H9 (cell line): ENCODE measurements at regions not wholly inside any gene's neighbourhood (a gene's known extent, or its start where the extent isn't known, plus 50 kb on each side); places are given as distances from the start of the nearest gene placed in this dataset.
A peak's percentile ranks its signal among the peaks of the same experiment; 100 is the strongest.

Experiments used
- DNase-seq: peaks from one replicate; pipeline ENCODE4 v3.0.0-alpha.2; 2017
- H2AFZ ChIP-seq: one replicate; pipeline ENCODE4 v1.6.1; 2013; ENCODE audit warnings: mild to moderate bottlenecking, low read length, control low read depth, moderate library complexity
- H2AK5ac ChIP-seq: 2 replicates; pipeline ENCODE4 v1.6.1; 2013; ENCODE audit warnings: low read length, control low read depth, mixed read lengths; ENCODE audit not compliant: insufficient read length
- H2BK120ac ChIP-seq: one replicate; pipeline ENCODE4 v1.6.1; 2013; ENCODE audit warnings: low read depth, mild to moderate bottlenecking, low read length, control low read depth, inconsistent platforms; ENCODE audit not compliant: poor library complexity, severe bottlenecking
- H2BK12ac ChIP-seq: 2 replicates; pipeline ENCODE4 v1.6.1; 2013; ENCODE audit warnings: low read length, control low read depth, mixed read lengths, low read depth; ENCODE audit not compliant: insufficient read length
- H2BK15ac ChIP-seq: 2 replicates; pipeline ENCODE4 v1.6.1; 2013; ENCODE audit warnings: low read depth, low read length, control low read depth
- H2BK20ac ChIP-seq: one replicate; pipeline ENCODE4 v1.6.1; 2013; ENCODE audit warnings: low read depth, mild to moderate bottlenecking, low read length, control low read depth, inconsistent platforms; ENCODE audit not compliant: poor library complexity, severe bottlenecking
- H2BK5ac ChIP-seq: 2 replicates; pipeline ENCODE4 v1.6.1; 2013; ENCODE audit warnings: low read length, control low read depth, mixed read lengths; ENCODE audit not compliant: insufficient read length
- H3K14ac ChIP-seq: 2 replicates; pipeline ENCODE4 v1.6.1; 2013; ENCODE audit warnings: low read length, control low read depth; ENCODE audit not compliant: insufficient read depth
- H3K18ac ChIP-seq: 2 replicates; pipeline ENCODE4 v1.6.1; 2013; ENCODE audit warnings: low read depth, mild to moderate bottlenecking, mixed read lengths, low read length, control low read depth; ENCODE audit not compliant: insufficient read length
- H3K23ac ChIP-seq: 2 replicates; pipeline ENCODE4 v1.6.1; 2013; ENCODE audit warnings: low read length, control low read depth, mixed read lengths, low read depth; ENCODE audit not compliant: insufficient read length
- H3K23me2 ChIP-seq: 2 replicates; pipeline ENCODE4 v1.6.1; 2013; ENCODE audit warnings: low read depth, mild to moderate bottlenecking, mixed read lengths, low read length, control low read depth; ENCODE audit not compliant: insufficient read length, poor library complexity, severe bottlenecking
- H3K27ac ChIP-seq: 2 replicates; pipeline ENCODE4 v1.5.1; 2013; ENCODE audit warnings: low read length, control low read depth, mixed read lengths, low read depth; ENCODE audit not compliant: insufficient read length
- H3K27me3 ChIP-seq: 2 replicates; pipeline ENCODE4 v1.6.1; 2013; ENCODE audit warnings: low read length, control low read depth, inconsistent platforms; ENCODE audit not compliant: insufficient read depth
- H3K4ac ChIP-seq: 2 replicates; pipeline ENCODE4 v1.6.1; 2013; ENCODE audit warnings: low read depth, mild to moderate bottlenecking, control low read depth, inconsistent platforms, low read length, moderate library complexity
- H3K4me1 ChIP-seq: 2 replicates; pipeline ENCODE4 v1.6.1; 2013; ENCODE audit warnings: low read length, control low read depth, inconsistent platforms; ENCODE audit not compliant: insufficient read depth
- H3K4me2 ChIP-seq: 2 replicates; pipeline ENCODE4 v1.6.1; 2013; ENCODE audit warnings: low read length, control low read depth, mixed read lengths; ENCODE audit not compliant: insufficient read length, insufficient read depth
- H3K56ac ChIP-seq: 2 replicates; pipeline ENCODE4 v1.6.1; 2013; ENCODE audit warnings: low read depth, mild to moderate bottlenecking, mixed read lengths, low read length, control low read depth; ENCODE audit not compliant: insufficient read length
- H3K79me1 ChIP-seq: 2 replicates; pipeline ENCODE4 v1.6.1; 2013; ENCODE audit warnings: low read depth, mild to moderate bottlenecking, moderate library complexity, low read length, control low read depth, inconsistent platforms; ENCODE audit not compliant: insufficient read depth, poor library complexity, severe bottlenecking
- H3K79me2 ChIP-seq: 2 replicates; pipeline ENCODE4 v1.6.1; 2013; ENCODE audit warnings: low read length, control low read depth, inconsistent platforms; ENCODE audit not compliant: insufficient read depth
- H3K9ac ChIP-seq: 2 replicates; pipeline ENCODE4 v1.6.1; 2013; ENCODE audit warnings: low read length, control low read depth, mixed read lengths; ENCODE audit not compliant: insufficient read length; ENCODE audit errors: extremely low read depth
- H3K9me3 ChIP-seq: one replicate; pipeline ENCODE4 v1.6.1; 2013; ENCODE audit warnings: low read depth, low read length, inconsistent platforms; ENCODE audit not compliant: control insufficient read depth
- H3T11ph ChIP-seq: one replicate; pipeline ENCODE4 v1.6.1; 2013; ENCODE audit warnings: mild to moderate bottlenecking, low read length, control low read depth, inconsistent platforms
- H4K20me1 ChIP-seq: one replicate; pipeline ENCODE4 v1.6.1; 2013; ENCODE audit not compliant: control insufficient read depth, insufficient read length, insufficient read depth
- H4K5ac ChIP-seq: 2 replicates; pipeline ENCODE4 v1.6.1; 2013; ENCODE audit warnings: low read depth, mild to moderate bottlenecking, mixed read lengths, low read length, control low read depth; ENCODE audit not compliant: insufficient read length
- H4K8ac ChIP-seq: replicated peaks from 2 replicates; pipeline ENCODE4 v1.6.1; 2013; ENCODE audit warnings: low read length, control low read depth, mixed read lengths, low read depth; ENCODE audit not compliant: insufficient read length
- H4K91ac ChIP-seq: 2 replicates; pipeline ENCODE4 v1.6.1; 2013; ENCODE audit warnings: low read depth, mild to moderate bottlenecking, moderate library complexity, mixed read lengths, low read length, control low read depth; ENCODE audit not compliant: insufficient read length
- H3K27ac Mint-ChIP-seq, 3 experiments: 2 replicates in 2 of 3; 3 replicates in 1 of 3; pipeline ENCODE4 v1.8.0; 2020 to 2021; ENCODE audit warnings: mixed read lengths in 3 of 3, mild to moderate bottlenecking in 1 of 3, moderate library complexity in 1 of 3
- H3K27me3 Mint-ChIP-seq: 2 replicates; pipeline ENCODE4 v1.8.0; 2021; ENCODE audit warnings: low read depth, mild to moderate bottlenecking, moderate library complexity, mixed read lengths
- H3K36me3 Mint-ChIP-seq, 3 experiments: 2 replicates in 2 of 3; 3 replicates in 1 of 3; pipeline ENCODE4 v1.8.0; 2020 to 2021; ENCODE audit warnings: low read depth in 3 of 3, mixed read lengths in 3 of 3; ENCODE audit not compliant: insufficient read depth in 1 of 3
- H3K4me1 Mint-ChIP-seq, 2 experiments: 2 replicates each; pipeline ENCODE4 v1.8.0; 2020; ENCODE audit warnings: mixed read lengths in 2 of 2
- H3K4me3 Mint-ChIP-seq, 2 experiments: 2 replicates in 1 of 2; 3 replicates in 1 of 2; pipeline ENCODE4 v1.8.0; 2020 to 2021; ENCODE audit warnings: mild to moderate bottlenecking in 2 of 2, mixed read lengths in 2 of 2, moderate library complexity in 1 of 2
- H3K9me3 Mint-ChIP-seq, 2 experiments: 2 replicates in 1 of 2; 3 replicates in 1 of 2; pipeline ENCODE4 v1.8.0; 2020; ENCODE audit warnings: mild to moderate bottlenecking in 2 of 2, mixed read lengths in 2 of 2, moderate library complexity in 1 of 2
- CTCF ChIP-seq: fragments of 200-600 bp; sonication (generic); conservative IDR thresholded peaks from 3 replicates; pipeline ENCODE4 v1.8.0; 2021; ENCODE audit warnings: antibody characterized with exemption, mild to moderate bottlenecking
- WGBS: extraction: QIAGEN DNeasy Blood & Tissue Kit; methylation state at CpG from one replicate; pipeline ENCODE4 v1.1.7; 2013; ENCODE audit warnings: missing lambda C conversion rate, low lambda C conversion rate, mixed read lengths; ENCODE audit not compliant: insufficient read length; ENCODE audit errors: extremely low coverage; 5-methylcytosine and 5-hydroxymethylcytosine counted together

GRCh38 chr2:128368437-128369107, 49.9 kb upstream of the HS6ST1 start:
- H3K18ac ChIP-seq = no peak overlapping the region
- no peak for DNase-seq
- no peak overlapping the region for H3K4me2 ChIP-seq
- H2AK5ac ChIP-seq = no peak overlapping the region
- H3K79me1 ChIP-seq = no peaks in the 10 kb centered on the region
- H4K20me1 ChIP-seq = no peaks in the 10 kb centered on the region
- TF ChIP-seq CTCF = no peak
- H2AFZ ChIP-seq = no peak overlapping the region
- no peak overlapping the region for H3K9ac ChIP-seq
- H3K27ac ChIP-seq = no peak overlapping the region
- H2BK15ac ChIP-seq = no peak overlapping the region
- Mint-ChIP-seq H3K27me3 (peaks cover 1% of the 10 kb centered on the region), H3K4me3 (no peak overlapping the region), H3K4me1 (peaks cover 33 to 37% of the 10 kb centered on the region in 2 experiments), H3K27ac (peak overlapping the region in 2 of 3 experiments; percentile 57 to 62; a peak in 3 of 7 replicates), H3K36me3 (peaks cover 0 to 2% (median 0%) of the 10 kb centered on the region in 3 experiments; a peak in 4 of 7 replicates), H3K9me3 (no peaks in the 10 kb centered on the region)
- no peak overlapping the region for H2BK12ac ChIP-seq
- no peak overlapping the region for H4K5ac ChIP-seq
- no peak overlapping the region for H4K91ac ChIP-seq
- H2BK20ac ChIP-seq = no peak overlapping the region
- H3K4ac ChIP-seq = no peak overlapping the region
- H3K4me1 ChIP-seq = no peaks in the 10 kb centered on the region; the same call in 1 of the 2 replicates
- no peak overlapping the region for H3K23ac ChIP-seq
- no peaks in the 10 kb centered on the region for H3K79me2 ChIP-seq
- no peak overlapping the region for H3K14ac ChIP-seq
- no CpG with 5 or more reads among the region's 21 CpGs for WGBS
- no peak overlapping the region for H2BK5ac ChIP-seq
- no peaks in the 10 kb centered on the region for H3K27me3 ChIP-seq
- no peak overlapping the region for H3K56ac ChIP-seq
- H3T11ph ChIP-seq = no peak overlapping the region
- H2BK120ac ChIP-seq = no peak overlapping the region
- no peaks in the 10 kb centered on the region for H3K23me2 ChIP-seq
- H3K9me3 ChIP-seq = no peaks in the 10 kb centered on the region
- no peak overlapping the region for H4K8ac ChIP-seq
